ENCODE measurements at regions not wholly inside any gene's neighbourhood (a gene's known extent, or its start where the extent isn't known, plus 50 kb on each side); places are given as distances from the start of the nearest gene placed in this dataset.

DNA sequence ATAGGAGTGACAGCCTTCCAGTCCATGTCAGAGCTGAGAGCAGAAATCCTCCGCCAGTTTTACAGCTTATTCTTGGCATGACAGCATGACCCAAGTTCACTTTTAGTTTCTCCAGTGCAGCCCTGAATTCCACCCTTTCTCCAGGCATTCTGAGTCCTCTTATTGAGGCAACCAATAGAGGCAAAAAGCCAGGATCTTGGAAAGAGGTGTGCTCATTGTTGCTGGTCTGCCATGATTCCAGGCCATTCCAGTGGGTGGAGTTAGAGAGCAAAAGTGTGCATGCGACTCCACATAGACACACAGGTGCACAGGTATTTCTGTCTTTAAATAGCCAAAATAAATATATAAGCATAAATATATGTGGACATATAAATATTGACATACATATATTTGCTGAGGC, 224.7 kb upstream of the ADARB2 start:
- DNase-seq (ENCODE audit: low spot score) (no peak), ATAC-seq (ENCODE audit: low read depth) (no peak)
- Histone ChIP-seq H3K4me1 (ENCODE audit: insufficient read depth, poor library complexity, severe bottlenecking) (peaks cover 2% of the 10 kb centered on the region), H3K4me3 (ENCODE audit: severe bottlenecking) (no peak overlapping the region), H3K27ac (ENCODE audit: poor library complexity, severe bottlenecking) (no peak overlapping the region), H3K27me3 (ENCODE audit: insufficient read depth, poor library complexity, severe bottlenecking) (no peaks in the 10 kb centered on the region), H3K9me3 (ENCODE audit: severe bottlenecking) (no peaks in the 10 kb centered on the region), H3K36me3 (ENCODE audit: low read depth) (no peaks in the 10 kb centered on the region)
- TF ChIP-seq, protein P1, sequence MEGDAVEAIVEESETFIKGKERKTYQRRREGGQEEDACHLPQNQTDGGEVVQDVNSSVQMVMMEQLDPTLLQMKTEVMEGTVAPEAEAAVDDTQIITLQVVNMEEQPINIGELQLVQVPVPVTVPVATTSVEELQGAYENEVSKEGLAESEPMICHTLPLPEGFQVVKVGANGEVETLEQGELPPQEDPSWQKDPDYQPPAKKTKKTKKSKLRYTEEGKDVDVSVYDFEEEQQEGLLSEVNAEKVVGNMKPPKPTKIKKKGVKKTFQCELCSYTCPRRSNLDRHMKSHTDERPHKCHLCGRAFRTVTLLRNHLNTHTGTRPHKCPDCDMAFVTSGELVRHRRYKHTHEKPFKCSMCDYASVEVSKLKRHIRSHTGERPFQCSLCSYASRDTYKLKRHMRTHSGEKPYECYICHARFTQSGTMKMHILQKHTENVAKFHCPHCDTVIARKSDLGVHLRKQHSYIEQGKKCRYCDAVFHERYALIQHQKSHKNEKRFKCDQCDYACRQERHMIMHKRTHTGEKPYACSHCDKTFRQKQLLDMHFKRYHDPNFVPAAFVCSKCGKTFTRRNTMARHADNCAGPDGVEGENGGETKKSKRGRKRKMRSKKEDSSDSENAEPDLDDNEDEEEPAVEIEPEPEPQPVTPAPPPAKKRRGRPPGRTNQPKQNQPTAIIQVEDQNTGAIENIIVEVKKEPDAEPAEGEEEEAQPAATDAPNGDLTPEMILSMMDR (IDR thresholded peaks at IDR 0.05; ENCODE audit: poor library complexity, severe bottlenecking), result no peak

DNA sequence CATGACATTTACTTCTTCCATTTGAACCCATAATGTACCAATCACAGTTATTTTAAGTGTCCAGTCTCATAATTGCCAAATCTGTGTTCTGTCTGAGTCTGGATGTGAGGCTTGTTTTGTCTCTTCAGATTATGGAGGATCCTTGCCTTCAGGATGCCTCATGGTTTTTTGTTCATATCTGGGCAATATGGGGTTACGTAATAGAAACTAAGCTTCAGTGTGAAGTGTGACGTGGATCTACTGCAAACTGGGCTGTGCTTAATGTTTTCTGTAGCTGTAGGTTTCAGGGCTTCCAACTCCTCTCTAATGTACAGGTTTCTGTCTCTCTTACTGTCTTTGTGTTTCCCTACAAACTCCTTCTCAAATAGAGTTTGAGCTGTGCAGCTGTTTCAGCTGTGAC, 223.7 kb upstream of the ADARB2 start:
- Histone ChIP-seq H3K36me3 (ENCODE audit: low read depth) (no peaks in the 10 kb centered on the region), H3K4me3 (ENCODE audit: severe bottlenecking) (no peak overlapping the region), H3K4me1 (ENCODE audit: insufficient read depth, poor library complexity, severe bottlenecking) (peaks cover 2% of the 10 kb centered on the region), H3K27ac (ENCODE audit: poor library complexity, severe bottlenecking) (no peak overlapping the region), H3K9me3 (ENCODE audit: severe bottlenecking) (no peaks in the 10 kb centered on the region), H3K27me3 (ENCODE audit: insufficient read depth, poor library complexity, severe bottlenecking) (no peaks in the 10 kb centered on the region)
- DNase-seq (ENCODE audit: low spot score), result no peak
- TF ChIP-seq, protein P1 (IDR thresholded peaks at IDR 0.05; ENCODE audit: poor library complexity, severe bottlenecking), result no peak
- ATAC-seq (ENCODE audit: low read depth), result no peak

DNA sequence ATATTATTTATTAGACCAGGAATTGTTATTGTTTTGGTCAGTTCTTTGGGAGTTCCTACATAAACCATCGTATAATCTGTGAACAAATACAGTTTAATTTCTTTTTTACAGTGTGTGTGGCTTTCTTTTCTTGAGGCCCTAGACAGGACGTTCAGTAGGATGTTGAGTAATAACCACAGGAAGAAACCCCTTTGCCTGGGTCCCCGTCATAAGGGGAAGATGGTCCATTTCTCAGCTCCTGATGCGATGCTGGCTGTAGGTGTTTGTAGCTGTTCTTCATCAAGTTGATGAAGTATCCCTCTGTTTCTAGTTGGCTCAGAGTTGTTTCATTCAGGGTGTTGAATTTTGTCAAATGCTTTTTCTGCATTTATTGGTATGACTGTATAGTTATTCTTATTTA, 219.7 kb upstream of the ADARB2 start:
- Histone ChIP-seq H3K9me3 (ENCODE audit: severe bottlenecking) (no peaks in the 10 kb centered on the region), H3K27ac (ENCODE audit: poor library complexity, severe bottlenecking) (peak overlapping the region; percentile 27), H3K27me3 (ENCODE audit: insufficient read depth, poor library complexity, severe bottlenecking) (no peaks in the 10 kb centered on the region), H3K36me3 (ENCODE audit: low read depth) (no peaks in the 10 kb centered on the region), H3K4me3 (ENCODE audit: severe bottlenecking) (no peak overlapping the region), H3K4me1 (ENCODE audit: insufficient read depth, poor library complexity, severe bottlenecking) (peaks cover 7% of the 10 kb centered on the region)
- DNase-seq (ENCODE audit: low spot score) (no peak), ATAC-seq (ENCODE audit: low read depth) (no peak)
- TF ChIP-seq, protein P1 (IDR thresholded peaks at IDR 0.05; ENCODE audit: poor library complexity, severe bottlenecking), result no peak

DNA sequence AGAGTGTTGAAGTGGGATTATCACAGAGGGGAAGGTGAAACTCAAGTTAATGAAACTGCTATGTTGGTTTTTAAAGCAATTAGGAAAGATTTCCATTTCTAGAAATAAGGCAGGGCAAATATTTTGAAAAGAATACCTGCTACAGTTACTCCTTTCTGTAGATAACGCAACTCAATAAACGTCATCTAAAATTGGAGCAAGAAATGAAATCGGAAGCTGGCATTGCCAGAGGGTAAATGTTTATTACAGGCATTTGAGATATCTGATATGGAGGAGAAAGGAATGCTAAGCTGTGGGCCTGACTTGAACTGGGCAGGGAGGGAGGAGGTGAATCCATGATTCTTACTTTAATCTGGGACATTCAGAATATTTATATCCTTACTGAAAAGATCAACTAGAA, 217.0 kb upstream of the ADARB2 start:
- Histone ChIP-seq H3K4me3 (ENCODE audit: severe bottlenecking) (no peak overlapping the region), H3K9me3 (ENCODE audit: severe bottlenecking) (no peaks in the 10 kb centered on the region), H3K36me3 (ENCODE audit: low read depth) (no peaks in the 10 kb centered on the region), H3K27me3 (ENCODE audit: insufficient read depth, poor library complexity, severe bottlenecking) (no peaks in the 10 kb centered on the region), H3K27ac (ENCODE audit: poor library complexity, severe bottlenecking) (peak overlapping the region; percentile 48), H3K4me1 (ENCODE audit: insufficient read depth, poor library complexity, severe bottlenecking) (peaks cover 7% of the 10 kb centered on the region)
- TF ChIP-seq, protein P1 (IDR thresholded peaks at IDR 0.05; ENCODE audit: poor library complexity, severe bottlenecking), result no peak
- ATAC-seq (ENCODE audit: low read depth) (peak; percentile 95), DNase-seq (ENCODE audit: low spot score) (no peak)

DNA sequence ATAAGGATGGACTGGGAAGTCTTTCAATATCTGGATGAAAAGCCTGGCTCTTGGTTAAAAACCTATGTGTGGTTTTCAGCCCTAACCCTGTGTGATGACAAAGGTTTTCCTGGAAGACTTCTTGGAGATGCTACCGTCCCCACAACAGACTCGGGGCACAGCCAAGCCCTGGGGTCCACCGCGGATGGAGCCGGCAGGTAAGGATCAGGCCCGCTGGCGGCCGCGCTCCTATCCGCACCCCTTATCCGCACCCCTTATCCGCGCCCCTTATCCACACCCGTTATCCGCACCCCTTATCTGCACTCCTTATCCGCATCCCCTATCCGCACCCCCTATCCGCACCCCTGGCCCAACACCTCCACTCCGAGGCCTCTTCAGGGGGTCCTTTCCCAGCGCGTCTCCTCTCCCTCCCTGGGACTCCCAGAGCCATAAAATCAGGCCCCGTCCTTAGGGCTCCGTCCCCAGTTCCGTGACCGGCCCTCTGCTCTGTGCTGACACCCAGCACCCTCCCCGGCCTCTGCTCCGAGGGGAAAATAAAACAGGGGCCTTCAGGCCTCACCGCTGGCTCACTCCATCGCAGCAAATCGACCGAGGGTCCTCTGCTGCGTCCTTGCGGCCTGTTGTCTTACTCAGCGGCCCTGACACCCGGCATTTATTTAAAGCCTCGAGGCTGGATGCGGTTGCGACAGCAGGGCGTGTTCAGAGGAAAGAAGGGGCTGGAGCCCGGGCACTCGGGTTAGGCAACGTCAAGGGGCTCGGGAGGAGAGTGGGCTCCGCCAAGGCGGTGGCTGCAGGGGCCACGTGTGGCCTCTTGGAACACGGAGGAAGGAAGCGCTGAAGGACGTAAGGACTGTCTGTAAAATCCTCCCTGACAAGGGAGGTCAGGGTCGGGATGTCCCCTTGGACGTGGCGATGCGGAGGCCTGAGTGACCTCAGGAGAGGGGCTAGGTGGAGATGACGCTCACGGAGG, 215.1 kb upstream of the ADARB2 start:
- ATAC-seq (ENCODE audit: low read depth), result no peak

More for the DNA sequence above, 215.1 kb upstream of the ADARB2 start:
- TF ChIP-seq, protein P1 (IDR thresholded peaks at IDR 0.05; ENCODE audit: poor library complexity, severe bottlenecking), result no peak
- H3K27ac ChIP-seq (ENCODE audit: poor library complexity, severe bottlenecking), result no peak overlapping the region
- no peak overlapping the region for H3K4me3 ChIP-seq (ENCODE audit: severe bottlenecking)
- DNase-seq (ENCODE audit: low spot score), result no peak
- peaks cover 5% of the 10 kb centered on the region for H3K4me1 ChIP-seq (ENCODE audit: insufficient read depth, poor library complexity, severe bottlenecking)
- H3K36me3 ChIP-seq (ENCODE audit: low read depth), result no peaks in the 10 kb centered on the region
- H3K27me3 ChIP-seq (ENCODE audit: insufficient read depth, poor library complexity, severe bottlenecking), result no peaks in the 10 kb centered on the region
- H3K9me3 ChIP-seq (ENCODE audit: severe bottlenecking), result no peaks in the 10 kb centered on the region

Measured in RWPE2 (cell line).